HepG2 (cell line): ENCODE measurements at regions not wholly inside any gene's neighbourhood (a gene's known extent, or its start where the extent isn't known, plus 50 kb on each side); places are given as distances from the start of the nearest gene placed in this dataset.

Source experiments
- ATAC-seq: fragments of 200-7000 bp; cut with Tn5 transposase; 3 replicates; pipeline ENCODE4 v1.9.1; 2020; ENCODE audit warnings: mild to moderate bottlenecking, moderate library complexity
- BruUV-seq: library from RNA; stranded (reverse); fragments of 400-500 nt; replicated peaks from 2 replicates; lab custom pipeline; 2021; lab: Mats Ljungman, UMichigan
- CTCF ChIA-PET: fragments of 300-600 bp; formaldehyde crosslinking; extraction: SDS; loops from one replicate; lab custom pipeline; 2021; ENCODE audit warnings: low total read pairs, inconsistent platforms, low intra/inter-chr PET ratio; lab: Yijun Ruan, JAX
- POLR2A ChIA-PET: fragments of 350-600 bp; sonication (Branson Sonifier 250); formaldehyde crosslinking; loops from one replicate; lab custom pipeline; 2020; ENCODE audit warnings: antibody characterized with exemption, inconsistent platforms; lab: Yijun Ruan, JAX
- DNase-seq: peaks from one replicate; pipeline ENCODE4 v3.0.0-alpha.2; 2015; ENCODE audit warnings: low spot score
- FAIRE-seq: peaks from 3 replicates; lab custom pipeline; 2011; peaks lifted over from hg19 to GRCh38; lab: Jason Lieb, UNC
- H2AFZ ChIP-seq: one replicate; pipeline ENCODE4 v1.6.1; 2011; ENCODE audit warnings: low read length, inconsistent platforms
- H3K27ac ChIP-seq: fragments of 300-600 bp; 3 replicates; pipeline ENCODE4 v1.8.0; 2011; ENCODE audit warnings: mixed run types, mild to moderate bottlenecking, mixed read lengths, low read length, inconsistent platforms; ENCODE audit not compliant: insufficient read depth; ENCODE audit errors: extremely low read length
- H3K27me3 ChIP-seq, 2 experiments: fragments of 200-600 bp in 1 of 2; 2 replicates in 1 of 2; 3 replicates in 1 of 2; pipeline versions ENCODE4 v1.6.0 to v1.8.0; 2011; ENCODE audit warnings: low read length in 2 of 2, mild to moderate bottlenecking in 2 of 2, moderate library complexity in 2 of 2, inconsistent platforms in 1 of 2; ENCODE audit not compliant: insufficient read depth in 2 of 2, control insufficient read depth in 1 of 2
- H3K36me3 ChIP-seq, 2 experiments: fragments of 200-600 bp in 1 of 2; replicated peaks in 1 of 2; 2 replicates in 1 of 2; 3 replicates in 1 of 2; pipeline versions ENCODE4 v1.5.1 to v1.8.0; 2011; ENCODE audit warnings: low read length in 2 of 2, inconsistent platforms in 1 of 2; ENCODE audit not compliant: insufficient read depth in 2 of 2, control insufficient read depth in 1 of 2
- H3K4me1 ChIP-seq: 2 replicates; pipeline ENCODE4 v1.5.1; 2012; ENCODE audit warnings: low read length, inconsistent platforms; ENCODE audit not compliant: insufficient read depth
- H3K4me2 ChIP-seq: 2 replicates; pipeline ENCODE4 v1.6.0; 2011; ENCODE audit warnings: low read depth, low read length, inconsistent platforms
- H3K4me3 ChIP-seq, 3 experiments: fragments of 200-600 bp in 1 of 3; sonication (generic), shearing (Covaris generic) in 1 of 3; replicated peaks in 1 of 3; 2 replicates each; pipeline ENCODE4 v1.5.1; 2011 to 2016; ENCODE audit warnings: low read length in 3 of 3, inconsistent platforms in 2 of 3, low read depth in 2 of 3, mild to moderate bottlenecking in 2 of 3, control low read depth in 1 of 3, mixed read lengths in 1 of 3; ENCODE audit not compliant: insufficient read depth in 1 of 3
- H3K79me2 ChIP-seq: one replicate; pipeline ENCODE4 v1.6.1; 2011; ENCODE audit warnings: low read length, inconsistent platforms; ENCODE audit not compliant: insufficient read depth
- H3K9ac ChIP-seq: 2 replicates; pipeline ENCODE4 v1.6.0; 2011; ENCODE audit warnings: mild to moderate bottlenecking, low read depth, low read length, inconsistent platforms; ENCODE audit not compliant: insufficient read depth
- H3K9me3 ChIP-seq: 2 replicates; pipeline ENCODE4 v1.5.1; 2012; ENCODE audit warnings: mild to moderate bottlenecking, low read length
- H4K20me1 ChIP-seq: 2 replicates; pipeline ENCODE4 v1.6.0; 2011; ENCODE audit warnings: inconsistent platforms, mild to moderate bottlenecking, low read length, moderate library complexity; ENCODE audit not compliant: insufficient read depth
- ARNTL ChIP-seq: sonication (generic); formaldehyde crosslinking; IDR thresholded peaks from 2 replicates; pipeline ENCODE4 v1.4.0; 2020; ENCODE audit warnings: mild to moderate bottlenecking, missing genetic modification reagents
- FOXP1 ChIP-seq, 2 experiments: fragments of 450-650 bp in 1 of 2; IDR thresholded peaks; 2 replicates each; pipeline ENCODE4 v1.6.1; 2017 to 2018; ENCODE audit warnings: antibody characterized with exemption in 1 of 2
- GATA4 ChIP-seq: sonication (generic); IDR thresholded peaks from 2 replicates; pipeline ENCODE4 v1.6.1; 2016; ENCODE audit warnings: antibody characterized with exemption, low read depth, borderline replicate concordance
- IRF2 ChIP-seq: IDR thresholded peaks from 2 replicates; pipeline ENCODE4 v1.6.1; 2018; ENCODE audit warnings: missing genetic modification reagents, missing compliant biosample characterization
- KDM5B ChIP-seq: sonication (generic); formaldehyde crosslinking; IDR thresholded peaks from 2 replicates; pipeline ENCODE4 v1.4.0; 2020; ENCODE audit warnings: missing genetic modification reagents, mild to moderate bottlenecking, borderline replicate concordance
- SAP130 ChIP-seq: IDR thresholded peaks from 2 replicates; pipeline ENCODE4 v1.6.1; 2016; ENCODE audit warnings: low read depth
- ZNF333 ChIP-seq: sonication (generic); formaldehyde crosslinking; IDR thresholded peaks from 2 replicates; pipeline ENCODE4 v1.4.0; 2020; ENCODE audit warnings: mild to moderate bottlenecking, missing genetic modification reagents, borderline replicate concordance
- ZNF33B ChIP-seq: sonication (generic); formaldehyde crosslinking; IDR thresholded peaks from 2 replicates; pipeline ENCODE4 v1.5.1; 2020; ENCODE audit warnings: mild to moderate bottlenecking, missing genetic modification reagents
- ZNF720 ChIP-seq: sonication (generic); formaldehyde crosslinking; IDR thresholded peaks from 2 replicates; pipeline ENCODE4 v1.4.0; 2020; ENCODE audit warnings: missing genetic modification reagents
- ZNF747 ChIP-seq: sonication (generic); formaldehyde crosslinking; IDR thresholded peaks from 2 replicates; pipeline ENCODE4 v1.8.1; 2023; ENCODE audit warnings: missing genetic modification reagents, mild to moderate bottlenecking, borderline replicate concordance
- ZNF772 ChIP-seq: sonication (generic); formaldehyde crosslinking; IDR thresholded peaks from 2 replicates; pipeline ENCODE4 v1.5.0; 2020; ENCODE audit warnings: mild to moderate bottlenecking, missing genetic modification reagents
- WGBS: methylation state at CpG from one replicate; pipeline ENCODE4 v1.1.6; 2017; ENCODE audit warnings: low lambda C conversion rate; 5-methylcytosine and 5-hydroxymethylcytosine counted together
- in situ Hi-C: cut with HindIII; loops from 2 replicates; pipeline ENCODE4 v1.10.0; 2017; ENCODE audit warnings: low pct_unique_long_range_greater_than_20kb; ENCODE audit not compliant: extremely low pct_ligation_motif_present
- intact Hi-C: fragments of 100-400 bp; cut with micrococcal nuclease; formaldehyde crosslinking; loops from one replicate; pipeline ENCODE4 v1.10.0; 2022; ENCODE audit not compliant: unreplicated experiment
- TF ChIP-seq, protein P1 (sequence below): IDR thresholded peaks from 2 replicates; pipeline ENCODE4 v1.6.1; 2012; ENCODE audit warnings: inconsistent platforms
- TF ChIP-seq, protein P2 (sequence below), 2 experiments: sonication (generic) in 1 of 2; formaldehyde crosslinking in 1 of 2; IDR thresholded peaks; 2 replicates each; pipeline versions ENCODE4 v1.6.1 to v1.9.0; 2014 to 2022; ENCODE audit warnings: antibody characterized with exemption in 1 of 2, borderline replicate concordance in 1 of 2, inconsistent platforms in 1 of 2, low read depth in 1 of 2, missing genetic modification reagents in 1 of 2
- TF ChIP-seq, protein P3 (sequence below): sonication (generic); formaldehyde crosslinking; IDR thresholded peaks from 2 replicates; pipeline ENCODE4 v1.8.1; 2022; ENCODE audit warnings: low read depth, mild to moderate bottlenecking, missing genetic modification reagents
- TF ChIP-seq, protein P4 (sequence below): sonication (generic); formaldehyde crosslinking; IDR thresholded peaks from 2 replicates; pipeline ENCODE4 v1.8.0; 2022; ENCODE audit warnings: mild to moderate bottlenecking, missing genetic modification reagents, moderate library complexity

DNA sequence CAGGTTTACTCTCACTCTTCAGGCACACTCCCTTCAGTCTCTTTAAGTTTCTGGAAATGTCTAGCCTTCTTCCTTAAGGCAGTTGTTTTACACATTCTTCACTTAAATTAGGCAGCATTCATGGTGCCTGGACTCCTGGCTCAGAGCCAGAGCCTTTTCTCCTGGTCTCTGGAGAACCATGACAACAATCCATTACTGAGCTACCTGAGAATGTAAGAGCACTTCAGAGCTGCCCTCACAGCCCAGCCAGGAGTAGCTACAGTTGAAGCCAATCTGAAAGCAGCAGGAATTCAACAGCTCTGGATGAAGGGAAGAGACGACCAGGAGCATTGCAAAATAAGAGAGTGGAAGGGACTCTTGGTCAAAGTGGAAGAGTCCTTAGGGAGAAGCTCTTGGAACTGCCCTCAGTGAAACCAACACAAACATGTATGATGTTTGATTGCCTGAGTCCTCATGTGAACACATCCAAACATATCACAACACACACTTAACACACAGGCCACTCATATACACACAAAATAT lies 416.8 kb upstream of the SPTLC3 start:
- Histone ChIP-seq H2AFZ (no peak overlapping the region), H3K27me3 (no peaks in the 10 kb centered on the region; a peak in 1 of 5 replicates)
- 0% methylated on average over 1 of the region's 1 CpG for WGBS

More for the DNA sequence above, 416.8 kb upstream of the SPTLC3 start:
- in situ Hi-C loops: loop anchor here (25.0 kb wide), 1 partner anchor 595 kb away; no protein-coding TSS in a partner anchor
- no peaks in the 10 kb centered on the region for H3K36me3 ChIP-seq
- no peaks in the 10 kb centered on the region for H4K20me1 ChIP-seq
- intact Hi-C loops: loop anchor here (10.0 kb wide), 1 partner anchor 917 kb away; no protein-coding TSS in a partner anchor
- ATAC-seq (no peak), FAIRE-seq (no peak), DNase-seq (no peak)
- ChIA-PET POLR2A (no interaction called here), CTCF (no interaction called here)
- no peak overlapping the region for H3K4me2 ChIP-seq
- H3K9ac ChIP-seq: no peak overlapping the region
- H3K9me3 ChIP-seq: no peaks in the 10 kb centered on the region
- no peaks in the 10 kb centered on the region for H3K79me2 ChIP-seq
- H3K4me1 ChIP-seq: no peaks in the 10 kb centered on the region
- BruUV-seq: no TSS peak
- no peak overlapping the region for H3K4me3 ChIP-seq
- no peak for TF ChIP-seq SAP130 (CRISPR knock-in tag)
- TF ChIP-seq, protein P1, sequence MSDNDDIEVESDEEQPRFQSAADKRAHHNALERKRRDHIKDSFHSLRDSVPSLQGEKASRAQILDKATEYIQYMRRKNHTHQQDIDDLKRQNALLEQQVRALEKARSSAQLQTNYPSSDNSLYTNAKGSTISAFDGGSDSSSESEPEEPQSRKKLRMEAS: no peak
- TF ChIP-seq ZNF33B (CRISPR knock-in tag): no peak
- TF ChIP-seq ZNF772 (CRISPR knock-in tag): no peak
- no peak for TF ChIP-seq KDM5B (CRISPR knock-in tag)
- TF ChIP-seq, protein P2, sequence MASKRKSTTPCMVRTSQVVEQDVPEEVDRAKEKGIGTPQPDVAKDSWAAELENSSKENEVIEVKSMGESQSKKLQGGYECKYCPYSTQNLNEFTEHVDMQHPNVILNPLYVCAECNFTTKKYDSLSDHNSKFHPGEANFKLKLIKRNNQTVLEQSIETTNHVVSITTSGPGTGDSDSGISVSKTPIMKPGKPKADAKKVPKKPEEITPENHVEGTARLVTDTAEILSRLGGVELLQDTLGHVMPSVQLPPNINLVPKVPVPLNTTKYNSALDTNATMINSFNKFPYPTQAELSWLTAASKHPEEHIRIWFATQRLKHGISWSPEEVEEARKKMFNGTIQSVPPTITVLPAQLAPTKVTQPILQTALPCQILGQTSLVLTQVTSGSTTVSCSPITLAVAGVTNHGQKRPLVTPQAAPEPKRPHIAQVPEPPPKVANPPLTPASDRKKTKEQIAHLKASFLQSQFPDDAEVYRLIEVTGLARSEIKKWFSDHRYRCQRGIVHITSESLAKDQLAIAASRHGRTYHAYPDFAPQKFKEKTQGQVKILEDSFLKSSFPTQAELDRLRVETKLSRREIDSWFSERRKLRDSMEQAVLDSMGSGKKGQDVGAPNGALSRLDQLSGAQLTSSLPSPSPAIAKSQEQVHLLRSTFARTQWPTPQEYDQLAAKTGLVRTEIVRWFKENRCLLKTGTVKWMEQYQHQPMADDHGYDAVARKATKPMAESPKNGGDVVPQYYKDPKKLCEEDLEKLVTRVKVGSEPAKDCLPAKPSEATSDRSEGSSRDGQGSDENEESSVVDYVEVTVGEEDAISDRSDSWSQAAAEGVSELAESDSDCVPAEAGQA (IDR thresholded peaks at IDR 0.05; ENCODE audit: low read depth): no peak
- TF ChIP-seq, protein P2 (CRISPR knock-in tag; IDR thresholded peaks at IDR 0.05; ENCODE audit: borderline replicate concordance): no peak
- no peak for TF ChIP-seq FOXP1 (IDR thresholded peaks at IDR 0.05)
- TF ChIP-seq FOXP1 (CRISPR knock-in tag; IDR thresholded peaks at IDR 0.05): no peak
- TF ChIP-seq ZNF333 (CRISPR knock-in tag): no peak
- TF ChIP-seq GATA4: no peak
- TF ChIP-seq, protein P3, sequence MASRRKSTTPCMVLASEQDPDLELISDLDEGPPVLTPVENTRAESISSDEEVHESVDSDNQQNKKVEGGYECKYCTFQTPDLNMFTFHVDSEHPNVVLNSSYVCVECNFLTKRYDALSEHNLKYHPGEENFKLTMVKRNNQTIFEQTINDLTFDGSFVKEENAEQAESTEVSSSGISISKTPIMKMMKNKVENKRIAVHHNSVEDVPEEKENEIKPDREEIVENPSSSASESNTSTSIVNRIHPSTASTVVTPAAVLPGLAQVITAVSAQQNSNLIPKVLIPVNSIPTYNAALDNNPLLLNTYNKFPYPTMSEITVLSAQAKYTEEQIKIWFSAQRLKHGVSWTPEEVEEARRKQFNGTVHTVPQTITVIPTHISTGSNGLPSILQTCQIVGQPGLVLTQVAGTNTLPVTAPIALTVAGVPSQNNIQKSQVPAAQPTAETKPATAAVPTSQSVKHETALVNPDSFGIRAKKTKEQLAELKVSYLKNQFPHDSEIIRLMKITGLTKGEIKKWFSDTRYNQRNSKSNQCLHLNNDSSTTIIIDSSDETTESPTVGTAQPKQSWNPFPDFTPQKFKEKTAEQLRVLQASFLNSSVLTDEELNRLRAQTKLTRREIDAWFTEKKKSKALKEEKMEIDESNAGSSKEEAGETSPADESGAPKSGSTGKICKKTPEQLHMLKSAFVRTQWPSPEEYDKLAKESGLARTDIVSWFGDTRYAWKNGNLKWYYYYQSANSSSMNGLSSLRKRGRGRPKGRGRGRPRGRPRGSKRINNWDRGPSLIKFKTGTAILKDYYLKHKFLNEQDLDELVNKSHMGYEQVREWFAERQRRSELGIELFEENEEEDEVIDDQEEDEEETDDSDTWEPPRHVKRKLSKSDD (CRISPR knock-in tag): no peak
- TF ChIP-seq ZNF747 (CRISPR knock-in tag): no peak
- TF ChIP-seq, protein P4, sequence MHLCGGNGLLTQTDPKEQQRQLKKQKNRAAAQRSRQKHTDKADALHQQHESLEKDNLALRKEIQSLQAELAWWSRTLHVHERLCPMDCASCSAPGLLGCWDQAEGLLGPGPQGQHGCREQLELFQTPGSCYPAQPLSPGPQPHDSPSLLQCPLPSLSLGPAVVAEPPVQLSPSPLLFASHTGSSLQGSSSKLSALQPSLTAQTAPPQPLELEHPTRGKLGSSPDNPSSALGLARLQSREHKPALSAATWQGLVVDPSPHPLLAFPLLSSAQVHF (CRISPR knock-in tag): no peak
- TF ChIP-seq ZNF720 (CRISPR knock-in tag): no peak
- no peak for TF ChIP-seq ARNTL
- TF ChIP-seq IRF2: no peak
- no peak overlapping the region for H3K27ac ChIP-seq
